ENCODE measurements at regions not wholly inside any gene's neighbourhood (a gene's known extent, or its start where the extent isn't known, plus 50 kb on each side); places are given as distances from the start of the nearest gene placed in this dataset.

DNA sequence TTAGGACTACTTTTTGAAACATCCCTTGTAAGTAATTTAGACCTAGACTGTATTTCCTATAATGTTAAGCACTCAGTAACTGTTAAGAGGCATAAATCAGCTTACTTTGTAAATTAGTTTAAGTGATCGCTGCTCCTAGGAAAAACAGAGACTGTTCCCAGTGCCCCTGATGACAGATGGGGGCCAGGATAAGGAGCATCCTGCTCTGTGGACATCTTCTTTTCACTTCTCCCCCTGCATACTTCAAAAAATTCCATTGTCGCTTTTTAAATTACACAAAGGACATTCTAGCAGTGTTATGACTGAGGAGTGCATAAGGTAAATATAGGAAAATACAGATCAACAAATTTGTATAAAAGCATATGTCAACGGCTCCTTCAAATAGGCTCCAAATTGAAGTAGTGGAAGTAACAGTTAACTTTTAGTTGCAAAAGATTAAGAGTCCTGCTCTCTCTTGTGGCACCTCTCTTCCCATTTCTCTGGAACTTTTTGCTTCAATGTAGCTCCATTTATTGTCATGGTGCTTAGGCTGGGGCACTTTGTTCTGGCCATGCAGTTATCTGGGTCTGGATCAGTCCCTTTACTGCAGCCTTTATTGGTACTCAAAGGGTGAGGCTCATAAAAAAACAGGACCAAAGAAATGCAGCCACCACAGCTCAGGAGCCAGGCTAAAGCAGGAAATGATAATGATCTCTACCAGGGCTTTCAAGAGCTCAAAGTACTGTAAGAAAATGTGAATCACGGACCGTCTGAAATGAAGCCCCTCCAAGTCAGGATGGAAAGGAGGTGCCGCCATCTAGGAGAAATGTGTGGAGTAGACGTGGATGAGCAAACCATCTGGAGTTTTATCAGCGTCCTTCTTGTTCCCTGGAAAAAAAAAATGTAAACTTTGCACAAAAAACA is 162.1 kb upstream of the ZNF516 start:
- TF ChIP-seq CHD1 (IDR thresholded peaks at IDR 0.05; ENCODE audit: low read depth, low read length) (no peak), TBP (IDR thresholded peaks at IDR 0.05; ENCODE audit: low read depth, low read length) (no peak), CHD2 (IDR thresholded peaks at IDR 0.05; ENCODE audit: low read length) (no peak), EP300 (IDR thresholded peaks at IDR 0.05; ENCODE audit: borderline replicate concordance in 1 of 2, low read depth in 2 of 2, low read length in 2 of 2) (no peak), SP4 (IDR thresholded peaks at IDR 0.05; ENCODE audit: low read length) (no peak), SRF (IDR thresholded peaks at IDR 0.05; ENCODE audit: low read depth, low read length) (no peak), HDAC2 (IDR thresholded peaks at IDR 0.05; ENCODE audit: borderline replicate concordance in 1 of 2, low read depth in 2 of 2, low read length in 2 of 2) (no peak), BCL11A (IDR thresholded peaks at IDR 0.05; ENCODE audit: low read depth in 2 of 2, low read length in 2 of 2) (no peak), CEBPB (IDR thresholded peaks at IDR 0.05; ENCODE audit: low read depth, low read length) (no peak)
- TF ChIP-seq, protein P1, sequence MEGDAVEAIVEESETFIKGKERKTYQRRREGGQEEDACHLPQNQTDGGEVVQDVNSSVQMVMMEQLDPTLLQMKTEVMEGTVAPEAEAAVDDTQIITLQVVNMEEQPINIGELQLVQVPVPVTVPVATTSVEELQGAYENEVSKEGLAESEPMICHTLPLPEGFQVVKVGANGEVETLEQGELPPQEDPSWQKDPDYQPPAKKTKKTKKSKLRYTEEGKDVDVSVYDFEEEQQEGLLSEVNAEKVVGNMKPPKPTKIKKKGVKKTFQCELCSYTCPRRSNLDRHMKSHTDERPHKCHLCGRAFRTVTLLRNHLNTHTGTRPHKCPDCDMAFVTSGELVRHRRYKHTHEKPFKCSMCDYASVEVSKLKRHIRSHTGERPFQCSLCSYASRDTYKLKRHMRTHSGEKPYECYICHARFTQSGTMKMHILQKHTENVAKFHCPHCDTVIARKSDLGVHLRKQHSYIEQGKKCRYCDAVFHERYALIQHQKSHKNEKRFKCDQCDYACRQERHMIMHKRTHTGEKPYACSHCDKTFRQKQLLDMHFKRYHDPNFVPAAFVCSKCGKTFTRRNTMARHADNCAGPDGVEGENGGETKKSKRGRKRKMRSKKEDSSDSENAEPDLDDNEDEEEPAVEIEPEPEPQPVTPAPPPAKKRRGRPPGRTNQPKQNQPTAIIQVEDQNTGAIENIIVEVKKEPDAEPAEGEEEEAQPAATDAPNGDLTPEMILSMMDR (IDR thresholded peaks at IDR 0.05; ENCODE audit: control extremely low read depth in 1 of 3, insufficient read depth in 1 of 3, low read depth in 1 of 3, low read length in 3 of 3), result peak in 2 of 3 experiments; percentile 24 to 34; a peak in 2 of 4 replicates

Data from H1 (cell line).